ENCODE measurements at regions not wholly inside any gene's neighbourhood (a gene's known extent, or its start where the extent isn't known, plus 50 kb on each side); places are given as distances from the start of the nearest gene placed in this dataset.

- TF ChIP-seq CTCF (conservative IDR thresholded peaks at IDR 0.05 in 1 of 2, IDR thresholded peaks at IDR 0.05 in 1 of 2; ENCODE audit: low read depth in 1 of 2, low read length in 2 of 2) (no peak), EZH2 (IDR thresholded peaks at IDR 0.05; ENCODE audit: low read length, missing control alignments) (no peak)
Measured at GRCh38 chr18:78543201-78543725, 436.4 kb upstream of the SALL3 start.

All from fibroblast of lung (primary cell).